Hepatic stellate cell (primary cell): ENCODE measurements at regions not wholly inside any gene's neighbourhood (a gene's known extent, or its start where the extent isn't known, plus 50 kb on each side); places are given as distances from the start of the nearest gene placed in this dataset.
"Not testable (repeated sequence)": the region's sequence is repeated elsewhere in the genome, so short reads cannot be mapped to it uniquely, and the experiment has no call there.

Experiments
- DNase-seq: peaks from one replicate; pipeline ENCODE4 v3.0.0; 2011; ENCODE audit warnings: low spot score

- no peak for DNase-seq
These were observed 1119.5 kb upstream of the TMPRSS15 start for GRCh38 chr21:19523061-19523460.

DNA sequence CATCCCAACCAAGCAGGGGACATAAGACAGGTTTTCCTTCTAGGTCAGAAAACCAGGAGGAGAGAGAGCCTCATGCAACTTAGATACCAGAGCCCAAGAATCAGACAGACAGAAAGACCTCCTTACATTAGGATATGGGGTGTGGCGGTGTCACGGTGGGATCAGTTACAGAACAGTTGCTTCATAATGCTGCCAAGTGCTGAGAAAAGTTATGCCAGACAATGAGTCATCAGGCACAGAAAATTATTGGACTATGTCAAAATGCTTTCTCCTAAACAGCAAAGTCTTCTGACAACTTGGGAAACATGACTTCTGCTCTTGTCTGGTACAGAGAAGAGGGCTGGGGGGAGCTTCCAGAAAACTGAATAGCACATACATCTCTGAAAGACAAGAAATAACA is 1120.2 kb upstream of the TMPRSS15 start:
- DNase-seq = no peak

DNA sequence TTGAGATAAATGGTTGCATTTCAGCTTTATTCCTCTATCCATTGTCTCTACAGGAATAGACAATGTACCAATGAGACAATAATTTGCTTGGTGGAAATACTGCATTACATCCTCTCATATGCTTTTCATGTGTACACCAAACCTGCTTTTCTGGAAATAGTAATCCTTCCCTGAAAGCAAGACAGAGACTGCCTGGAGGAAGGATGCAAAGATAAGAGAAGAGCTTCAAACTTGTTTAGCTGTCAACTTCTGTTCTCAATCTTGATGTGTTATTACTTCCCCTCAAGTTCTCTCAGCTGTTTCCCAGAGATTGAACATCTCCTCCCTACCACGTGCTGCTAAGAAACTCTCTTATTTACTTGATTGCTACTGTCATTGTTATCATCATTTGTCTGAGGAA is 1125.4 kb upstream of the TMPRSS15 start:
- DNase-seq = no peak

- DNase-seq = no peak
These were observed 1131.8 kb upstream of the TMPRSS15 start for GRCh38 chr21:19535356-19535755.

- DNase-seq = no peak
These were observed 1133.5 kb upstream of the TMPRSS15 start for GRCh38 chr21:19537116-19537515.

- no peak for DNase-seq
These were observed 1136.7 kb upstream of the TMPRSS15 start for GRCh38 chr21:19540287-19540686.

DNA sequence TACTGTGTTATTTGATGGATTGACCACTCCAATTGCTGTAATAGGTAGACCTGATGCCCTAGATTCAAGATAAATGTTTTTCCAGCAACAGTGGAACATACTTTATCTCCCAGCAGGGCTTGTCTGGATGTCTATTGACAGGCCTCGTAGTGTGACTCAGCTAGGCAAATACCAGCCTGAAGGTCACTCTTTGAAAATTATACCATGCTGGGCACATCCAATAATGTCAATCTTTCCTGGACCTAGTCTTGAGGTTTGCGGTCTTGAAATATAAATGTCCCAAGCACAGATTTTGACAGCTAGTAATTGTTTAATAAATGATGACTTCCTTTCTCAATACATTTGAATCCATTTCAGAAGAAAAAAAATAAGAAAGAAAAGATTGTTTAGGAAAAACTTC is 1138.0 kb upstream of the TMPRSS15 start:
- DNase-seq = no peak

- not testable (repeated sequence) for DNase-seq
These were observed 1140.9 kb upstream of the TMPRSS15 start for GRCh38 chr21:19544493-19544892.

GRCh38 chr21:19547951-19548840 is 1144.6 kb upstream of the TMPRSS15 start:
- DNase-seq = no peak

GRCh38 chr21:19553919-19554615 is 1150.5 kb upstream of the TMPRSS15 start:
- DNase-seq = no peak

DNA sequence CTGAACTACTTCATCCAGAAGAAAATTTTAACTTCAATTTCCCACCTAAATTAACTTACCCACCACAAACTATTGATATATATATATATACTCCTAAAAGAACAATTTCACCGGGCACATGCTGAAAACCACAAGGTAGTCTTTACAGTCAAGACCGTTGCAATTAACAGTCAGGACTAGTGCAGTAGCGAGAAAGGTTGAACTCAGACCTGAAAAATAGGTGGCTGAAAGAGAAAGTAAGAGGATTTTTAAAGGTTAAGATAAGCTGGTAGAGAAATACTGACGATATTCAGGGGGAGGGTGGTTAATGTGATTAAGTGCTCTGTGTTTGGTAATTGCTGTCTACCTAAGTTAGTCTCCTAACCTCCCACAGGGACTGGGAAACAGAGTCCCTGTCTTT is 1153.5 kb upstream of the TMPRSS15 start:
- no peak for DNase-seq

DNA sequence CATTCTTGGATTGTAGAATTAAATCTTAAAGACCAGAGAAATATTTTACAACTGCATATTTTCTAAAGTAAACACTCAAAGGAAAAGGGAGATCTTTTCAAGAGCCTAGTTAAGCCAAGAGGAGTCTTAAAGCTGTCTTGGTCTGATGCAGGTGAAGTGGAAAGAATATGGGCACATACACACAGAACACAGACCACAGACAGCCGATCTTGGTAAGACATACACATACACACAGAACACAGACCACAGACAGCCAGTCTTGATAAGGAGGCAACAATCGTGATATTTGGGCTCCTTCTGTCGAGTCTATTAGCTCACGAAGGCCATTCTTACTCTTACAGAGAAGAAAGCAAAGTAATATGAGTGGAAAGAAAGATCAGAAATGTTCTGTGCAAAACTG is 1153.9 kb upstream of the TMPRSS15 start:
- no peak for DNase-seq

GRCh38 chr21:19565587-19565986 is 1162.0 kb upstream of the TMPRSS15 start:
- no peak for DNase-seq

GRCh38 chr21:19566975-19567374 is 1163.4 kb upstream of the TMPRSS15 start:
- no peak for DNase-seq

DNA sequence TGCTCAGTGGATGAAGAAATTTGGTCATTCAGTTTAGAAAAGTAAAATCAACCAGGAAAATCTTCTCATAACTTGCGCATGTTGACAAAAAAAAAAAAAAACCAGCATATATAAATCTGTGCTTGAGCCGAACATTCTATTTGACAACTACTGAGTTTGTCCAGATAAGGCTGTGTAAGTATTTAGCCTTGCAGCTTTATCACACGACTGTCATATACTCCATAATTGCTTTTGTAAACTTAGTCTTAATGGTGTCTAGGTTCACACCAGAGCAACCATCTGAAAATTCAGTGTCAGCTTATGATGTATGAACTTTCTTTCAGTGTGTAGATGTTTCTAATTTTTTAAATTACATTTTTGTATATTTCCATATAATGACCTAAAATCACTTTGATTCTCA is 1173.8 kb upstream of the TMPRSS15 start:
- DNase-seq = no peak

GRCh38 chr21:19590044-19590443 is 1186.5 kb upstream of the TMPRSS15 start:
- no peak for DNase-seq

GRCh38 chr21:19603011-19603593 is 1199.5 kb upstream of the TMPRSS15 start:
- no peak for DNase-seq

- DNase-seq = no peak
These were observed 1204.6 kb upstream of the TMPRSS15 start for GRCh38 chr21:19608101-19608621.

- DNase-seq = no peak
These were observed 1206.0 kb upstream of the TMPRSS15 start for GRCh38 chr21:19609611-19610010.

- no peak for DNase-seq
These were observed 1218.4 kb upstream of the TMPRSS15 start for GRCh38 chr21:19621837-19622496.

GRCh38 chr21:19640964-19641363 is 1237.4 kb upstream of the TMPRSS15 start:
- no peak for DNase-seq

GRCh38 chr21:19648391-19648790 is 1244.8 kb upstream of the TMPRSS15 start:
- no peak for DNase-seq
